HL-60 (cell line): ENCODE measurements at regions not wholly inside any gene's neighbourhood (a gene's known extent, or its start where the extent isn't known, plus 50 kb on each side); places are given as distances from the start of the nearest gene placed in this dataset.

Experiments
- POLR2AphosphoS5 ChIP-seq: IDR thresholded peaks from 2 replicates; pipeline ENCODE4 v1.6.1; 2012; ENCODE audit warnings: low read depth
- TF ChIP-seq, protein P1 (sequence below): IDR thresholded peaks from one replicate; pipeline ENCODE4 v1.5.1; 2011; ENCODE audit warnings: low read length, control low read depth, inconsistent platforms; ENCODE audit not compliant: insufficient read depth

DNA sequence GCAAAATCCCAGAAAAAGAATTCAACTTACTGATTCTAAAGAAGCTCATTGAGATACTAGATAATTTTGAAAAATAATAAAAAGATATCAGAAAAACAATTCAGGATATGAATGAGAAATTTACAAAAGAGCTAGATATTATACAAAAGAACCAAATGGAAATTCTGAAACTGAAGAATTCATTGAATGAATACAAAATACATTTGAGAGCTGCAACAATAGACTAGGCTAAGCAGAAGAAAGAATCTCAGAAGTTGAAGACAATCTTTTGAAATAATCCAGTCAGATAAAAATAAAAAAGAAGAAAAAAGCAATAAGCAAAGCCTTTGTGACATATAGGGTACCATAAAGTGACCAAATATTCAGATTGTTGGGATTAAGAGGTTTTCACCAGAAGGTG is 206.0 kb downstream of the CD109 start:
- no peak for TF ChIP-seq POLR2AphosphoS5
- TF ChIP-seq, protein P1, sequence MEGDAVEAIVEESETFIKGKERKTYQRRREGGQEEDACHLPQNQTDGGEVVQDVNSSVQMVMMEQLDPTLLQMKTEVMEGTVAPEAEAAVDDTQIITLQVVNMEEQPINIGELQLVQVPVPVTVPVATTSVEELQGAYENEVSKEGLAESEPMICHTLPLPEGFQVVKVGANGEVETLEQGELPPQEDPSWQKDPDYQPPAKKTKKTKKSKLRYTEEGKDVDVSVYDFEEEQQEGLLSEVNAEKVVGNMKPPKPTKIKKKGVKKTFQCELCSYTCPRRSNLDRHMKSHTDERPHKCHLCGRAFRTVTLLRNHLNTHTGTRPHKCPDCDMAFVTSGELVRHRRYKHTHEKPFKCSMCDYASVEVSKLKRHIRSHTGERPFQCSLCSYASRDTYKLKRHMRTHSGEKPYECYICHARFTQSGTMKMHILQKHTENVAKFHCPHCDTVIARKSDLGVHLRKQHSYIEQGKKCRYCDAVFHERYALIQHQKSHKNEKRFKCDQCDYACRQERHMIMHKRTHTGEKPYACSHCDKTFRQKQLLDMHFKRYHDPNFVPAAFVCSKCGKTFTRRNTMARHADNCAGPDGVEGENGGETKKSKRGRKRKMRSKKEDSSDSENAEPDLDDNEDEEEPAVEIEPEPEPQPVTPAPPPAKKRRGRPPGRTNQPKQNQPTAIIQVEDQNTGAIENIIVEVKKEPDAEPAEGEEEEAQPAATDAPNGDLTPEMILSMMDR = no peak
